ENCODE measurements at regions not wholly inside any gene's neighbourhood (a gene's known extent, or its start where the extent isn't known, plus 50 kb on each side); places are given as distances from the start of the nearest gene placed in this dataset.

DNA sequence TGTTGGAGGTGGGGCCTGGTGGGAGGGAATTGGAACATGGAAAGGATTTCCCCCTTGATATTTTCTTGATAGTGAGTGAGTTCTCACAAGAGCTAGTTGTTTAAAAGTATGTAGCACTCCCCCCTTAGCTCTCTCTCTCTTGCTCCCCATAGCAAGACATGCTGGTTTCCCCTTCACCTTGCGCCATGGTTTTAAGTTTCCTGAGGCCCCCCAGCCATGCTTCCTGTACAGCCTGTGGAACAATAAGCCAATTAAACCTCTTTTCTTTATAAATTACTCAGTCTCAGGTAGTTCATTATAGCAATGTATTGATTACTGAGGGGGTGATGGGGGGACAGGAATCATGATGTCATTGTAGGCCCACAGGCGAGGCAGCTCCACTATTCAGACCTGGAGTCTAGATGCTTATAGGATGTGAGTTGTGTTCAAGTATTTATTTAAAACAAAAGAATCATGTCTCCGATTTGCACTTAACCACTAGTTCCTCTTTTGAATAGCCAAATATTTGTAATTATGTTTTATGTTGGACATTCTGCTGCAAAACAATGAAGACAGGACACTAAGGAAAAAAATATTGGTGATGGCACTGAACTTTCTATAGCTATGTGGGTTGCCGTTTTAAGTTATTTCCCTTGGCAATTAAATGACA, 156.6 kb downstream of the TMEM38B start:
- no peaks in the 10 kb centered on the region for H3K79me2 ChIP-seq (ENCODE audit: control insufficient read depth, insufficient read depth, low read length)
- H4K20me1 ChIP-seq (replicated peaks; ENCODE audit: control insufficient read depth, extremely low read depth, insufficient read depth, low read length), result no peaks in the 10 kb centered on the region
- POLR2A ChIA-PET, result no interaction called here
- no peaks in the 10 kb centered on the region for H3K9me3 ChIP-seq (replicated peaks; ENCODE audit: control insufficient read depth, insufficient read depth, low read length)
- H3K4me1 ChIP-seq (ENCODE audit: control insufficient read depth, extremely low read depth, insufficient read depth, low read length), result no peaks in the 10 kb centered on the region
- no peak overlapping the region for H3K4me3 ChIP-seq (replicated peaks in 1 of 3; ENCODE audit: insufficient read depth in 1 of 3, low read depth in 1 of 3, low read length in 3 of 3)
- no peak overlapping the region for H3K27ac ChIP-seq (ENCODE audit: insufficient read depth, low read depth, low read length)
- CTCF ChIA-PET, result interaction anchor here (2.0 kb wide), 1 partner anchor 9 kb away, joined by 6 read pairs; no protein-coding TSS in a partner anchor
- BruUV-seq (replicated peaks), result no TSS peak
- H3K9ac ChIP-seq (replicated peaks; ENCODE audit: extremely low read depth, insufficient read depth, low read length), result no peak overlapping the region
- no peak overlapping the region for H2AFZ ChIP-seq (ENCODE audit: low read depth, low read length)
- dilution Hi-C loops (cut with MboI; ENCODE audit: extremely low pct_ligation_motif_present, low sequenced_read_pairs) (no loop called here), intact Hi-C loops (cut with micrococcal nuclease) (no loop called here)
- H3K27me3 ChIP-seq (ENCODE audit: control insufficient read depth in 2 of 2, insufficient read depth in 2 of 2, low read length in 2 of 2), result no peaks in the 10 kb centered on the region
- H3K4me2 ChIP-seq (ENCODE audit: insufficient read depth, low read length), result no peak overlapping the region
- FAIRE-seq (no peak), DNase-seq (ENCODE audit: low read depth, low spot score) (no peak)
- no peak for TF ChIP-seq FOS (IDR thresholded peaks at IDR 0.05; ENCODE audit: borderline replicate concordance, insufficient read depth, low read length)
- TF ChIP-seq JUN (IDR thresholded peaks at IDR 0.05; ENCODE audit: borderline replicate concordance, insufficient read depth, insufficient read length, low read depth), result no peak
- TF ChIP-seq MYC (IDR thresholded peaks at IDR 0.05; ENCODE audit: low read depth, low read length), result no peak
- no peak for TF ChIP-seq EZH2 (IDR thresholded peaks at IDR 0.05; ENCODE audit: borderline replicate concordance, low read depth, low read length, severe bottlenecking)
- TF ChIP-seq, protein P1, sequence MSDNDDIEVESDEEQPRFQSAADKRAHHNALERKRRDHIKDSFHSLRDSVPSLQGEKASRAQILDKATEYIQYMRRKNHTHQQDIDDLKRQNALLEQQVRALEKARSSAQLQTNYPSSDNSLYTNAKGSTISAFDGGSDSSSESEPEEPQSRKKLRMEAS (IDR thresholded peaks at IDR 0.05; ENCODE audit: insufficient read depth, insufficient read length), result no peak
- no peak for TF ChIP-seq GATA2 (IDR thresholded peaks at IDR 0.05; ENCODE audit: insufficient read depth, insufficient read length, low read depth, low read length)
- TF ChIP-seq, protein P2, sequence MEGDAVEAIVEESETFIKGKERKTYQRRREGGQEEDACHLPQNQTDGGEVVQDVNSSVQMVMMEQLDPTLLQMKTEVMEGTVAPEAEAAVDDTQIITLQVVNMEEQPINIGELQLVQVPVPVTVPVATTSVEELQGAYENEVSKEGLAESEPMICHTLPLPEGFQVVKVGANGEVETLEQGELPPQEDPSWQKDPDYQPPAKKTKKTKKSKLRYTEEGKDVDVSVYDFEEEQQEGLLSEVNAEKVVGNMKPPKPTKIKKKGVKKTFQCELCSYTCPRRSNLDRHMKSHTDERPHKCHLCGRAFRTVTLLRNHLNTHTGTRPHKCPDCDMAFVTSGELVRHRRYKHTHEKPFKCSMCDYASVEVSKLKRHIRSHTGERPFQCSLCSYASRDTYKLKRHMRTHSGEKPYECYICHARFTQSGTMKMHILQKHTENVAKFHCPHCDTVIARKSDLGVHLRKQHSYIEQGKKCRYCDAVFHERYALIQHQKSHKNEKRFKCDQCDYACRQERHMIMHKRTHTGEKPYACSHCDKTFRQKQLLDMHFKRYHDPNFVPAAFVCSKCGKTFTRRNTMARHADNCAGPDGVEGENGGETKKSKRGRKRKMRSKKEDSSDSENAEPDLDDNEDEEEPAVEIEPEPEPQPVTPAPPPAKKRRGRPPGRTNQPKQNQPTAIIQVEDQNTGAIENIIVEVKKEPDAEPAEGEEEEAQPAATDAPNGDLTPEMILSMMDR (IDR thresholded peaks at IDR 0.05; ENCODE audit: extremely low read depth in 1 of 2, insufficient read depth in 1 of 2, low read depth in 1 of 2, low read length in 2 of 2), result no peak
- TF ChIP-seq POLR2A (IDR thresholded peaks at IDR 0.05; ENCODE audit: low read depth, low read length), result no peak
- no peak for TF ChIP-seq POLR2AphosphoS5 (IDR thresholded peaks at IDR 0.05; ENCODE audit: insufficient read depth, low read depth, low read length)
- H3K36me3 ChIP-seq (ENCODE audit: control insufficient read depth in 2 of 2, extremely low read depth in 1 of 2, insufficient read depth in 2 of 2, low read length in 2 of 2), result no peaks in the 10 kb centered on the region
- no peaks in the 10 kb centered on the region for H3K9me1 ChIP-seq (replicated peaks; ENCODE audit: control insufficient read depth, extremely low read depth, insufficient read depth, low read length)
